Thymus (tissue), 11 donors: ENCODE measurements at regions not wholly inside any gene's neighbourhood (a gene's known extent, or its start where the extent isn't known, plus 50 kb on each side); places are given as distances from the start of the nearest gene placed in this dataset.
"Not testable (repeated sequence)": the region's sequence is repeated elsewhere in the genome, so short reads cannot be mapped to it uniquely, and the experiment has no call there.

Experiments used
- DNase-seq, 9 donors: peaks; one replicate each; pipeline ENCODE4 v3.0.0-alpha.2; 2013; ENCODE audit warnings: low spot score in 9 of 9, low read depth in 6 of 9, missing footprints in 1 of 9
- H3K27ac ChIP-seq, 2 donors: one replicate each; pipeline ENCODE4 v1.5.1; 2013; ENCODE audit warnings: control low read depth in 1 of 2, low read depth in 1 of 2, low read length in 1 of 2, mild to moderate bottlenecking in 1 of 2, moderate library complexity in 1 of 2
- H3K27me3 ChIP-seq, 2 donors: one replicate each; pipeline ENCODE4 v1.5.1; 2013; ENCODE audit warnings: low read length in 1 of 2; ENCODE audit not compliant: control insufficient read depth in 2 of 2, insufficient read depth in 1 of 2
- H3K36me3 ChIP-seq, 2 donors: one replicate each; pipeline ENCODE4 v1.5.1; 2013; ENCODE audit warnings: low read length in 1 of 2, mild to moderate bottlenecking in 1 of 2, moderate library complexity in 1 of 2; ENCODE audit not compliant: control insufficient read depth in 2 of 2, insufficient read depth in 2 of 2
- H3K4me1 ChIP-seq, 2 donors: one replicate each; pipeline ENCODE4 v1.5.1; 2013; ENCODE audit warnings: low read length in 2 of 2; ENCODE audit not compliant: control insufficient read depth in 2 of 2, insufficient read depth in 2 of 2
- H3K4me3 ChIP-seq, 2 donors: one replicate each; pipeline ENCODE4 v1.5.1; 2013; ENCODE audit warnings: low read length in 2 of 2, control low read depth in 1 of 2, mild to moderate bottlenecking in 1 of 2
- H3K9me3 ChIP-seq, 2 donors: one replicate each; pipeline ENCODE4 v1.5.1; 2013; ENCODE audit warnings: low read length in 1 of 2, mild to moderate bottlenecking in 1 of 2; ENCODE audit not compliant: control insufficient read depth in 2 of 2, insufficient read depth in 1 of 2
- WGBS: extraction: QIAGEN DNeasy Blood & Tissue Kit; methylation state at CpG from one replicate; pipeline ENCODE4 v1.1.7; 2013; 5-methylcytosine and 5-hydroxymethylcytosine counted together
- donor health status: healthy.

DNA sequence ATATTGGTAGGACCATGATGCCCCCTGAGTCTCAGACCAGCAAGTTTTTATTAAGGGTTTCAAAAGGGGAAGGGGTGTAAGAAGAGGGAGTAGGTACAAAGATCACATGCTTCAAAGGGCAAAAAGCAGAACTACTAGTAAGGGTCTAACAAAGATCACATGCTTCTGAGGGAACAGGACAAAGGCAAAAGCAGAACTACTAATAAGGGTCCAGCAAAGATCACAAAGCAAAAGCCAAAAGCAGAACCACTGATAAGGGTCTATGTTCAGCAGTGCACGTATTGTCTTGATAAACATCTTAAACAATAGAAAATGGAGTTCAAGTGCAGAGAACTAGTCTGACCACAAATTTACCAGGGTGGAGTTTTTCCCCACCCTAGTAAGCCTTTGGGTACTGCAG lies 151.3 kb downstream of the DEFB131A start:
- peaks cover 0 to 22% of the 10 kb centered on the region in 2 donors for H3K4me1 ChIP-seq
- H3K36me3 ChIP-seq, H3K27ac ChIP-seq, H3K4me3 ChIP-seq, H3K9me3 ChIP-seq, DNase-seq, H3K27me3 ChIP-seq: not testable (repeated sequence)
- WGBS: 37% methylated on average over 1 of the region's 1 CpG

- Histone ChIP-seq H3K36me3 (no peaks in the 10 kb centered on the region), H3K27ac (no peak overlapping the region), H3K4me1 (peaks cover 7 to 58% of the 10 kb centered on the region in 2 donors), H3K27me3 (no peaks in the 10 kb centered on the region), H3K9me3 (no peaks in the 10 kb centered on the region), H3K4me3 (no peak overlapping the region)
- no peak for DNase-seq
- WGBS: 98% methylated on average over 1 of the region's 1 CpG
These were observed 155.1 kb downstream of the DEFB131A start for GRCh38 chr4:9599266-9599665.

DNA sequence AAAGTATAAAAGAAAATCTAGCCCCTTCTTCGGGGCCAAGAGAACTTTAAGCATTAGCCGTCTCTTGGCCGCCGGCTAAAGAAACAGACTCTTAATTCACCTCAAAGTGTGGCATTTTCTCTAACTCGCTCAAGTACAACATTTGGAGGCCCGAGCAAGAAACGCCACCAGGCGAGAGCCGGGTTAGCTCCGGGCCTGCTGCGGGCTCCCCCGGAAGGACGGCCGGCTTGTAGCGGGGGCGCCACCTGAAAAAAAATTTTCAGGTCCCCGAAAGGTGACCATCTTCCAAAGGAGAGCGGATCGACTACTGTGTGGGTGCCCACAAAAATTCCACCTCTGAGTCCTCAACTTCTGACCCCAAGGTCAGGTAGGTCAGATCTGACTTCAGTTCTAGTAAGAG lies 156.0 kb downstream of the DEFB131A start:
- H3K9me3 ChIP-seq: no peaks in the 10 kb centered on the region
- no peaks in the 10 kb centered on the region for H3K36me3 ChIP-seq
- no peak overlapping the region for H3K4me3 ChIP-seq
- WGBS: 96% methylated on average over 19 of the region's 19 CpGs
- H3K27me3 ChIP-seq: no peaks in the 10 kb centered on the region
- DNase-seq: no peak
- no peak overlapping the region for H3K27ac ChIP-seq
- peaks cover 7 to 65% of the 10 kb centered on the region in 2 donors for H3K4me1 ChIP-seq

- H3K4me3 ChIP-seq: no peak overlapping the region
- no peak overlapping the region for H3K27ac ChIP-seq
- no peaks in the 10 kb centered on the region for H3K36me3 ChIP-seq
- peaks cover 12 to 70% of the 10 kb centered on the region in 2 donors for H3K4me1 ChIP-seq
- H3K27me3 ChIP-seq: no peaks in the 10 kb centered on the region
- no peak for DNase-seq
- 83% methylated on average over 18 of the region's 18 CpGs for WGBS
- no peaks in the 10 kb centered on the region for H3K9me3 ChIP-seq
These were observed 158.2 kb downstream of the DEFB131A start for GRCh38 chr4:9602389-9602914.

DNA sequence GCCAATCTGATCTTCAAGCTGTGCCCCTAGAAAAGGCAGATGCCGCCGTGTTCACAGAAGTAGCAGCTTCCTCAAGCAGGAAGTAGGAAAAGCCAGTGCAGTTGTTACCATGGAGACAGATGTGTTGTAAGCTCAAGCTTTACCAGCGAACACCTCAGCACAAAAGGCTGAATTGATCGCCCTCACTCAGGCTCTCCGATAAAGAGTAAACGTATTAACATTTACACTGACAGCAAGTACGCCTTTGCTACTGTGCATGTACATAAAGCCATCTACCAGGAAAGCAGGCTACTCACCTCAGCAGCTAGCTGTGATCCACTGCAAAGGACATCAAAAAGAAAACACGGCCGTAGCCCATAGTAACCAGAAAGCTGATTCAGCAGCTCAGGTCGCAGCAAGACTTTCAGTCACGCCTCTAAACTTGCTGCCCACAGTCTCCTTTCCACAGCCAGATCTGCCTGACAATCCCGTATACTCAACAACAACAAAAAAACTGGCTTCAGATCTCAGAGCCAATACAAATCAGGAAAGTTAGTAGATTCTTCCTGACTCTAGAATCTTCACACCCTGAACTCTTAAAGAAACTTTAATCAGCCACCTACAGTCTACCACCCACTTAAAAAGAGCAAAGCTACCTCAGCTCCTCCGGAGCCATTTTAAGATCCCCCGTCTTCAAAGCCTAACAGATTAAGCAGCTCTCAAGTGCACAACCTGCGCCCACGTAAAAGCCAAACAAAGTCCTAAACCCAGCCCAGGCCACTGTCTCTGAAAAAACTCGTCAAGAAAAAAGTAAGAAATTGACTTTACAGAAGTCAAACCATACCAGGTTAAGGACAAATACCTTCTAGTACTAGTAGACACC lies 160.0 kb downstream of the DEFB131A start:
- DNase-seq: peak in 8 of 9 donors; percentile 43 to 89 (median 75)
- H3K4me1 ChIP-seq: peaks cover 22 to 79% of the 10 kb centered on the region in 2 donors
- not testable (repeated sequence) for H3K36me3 ChIP-seq, H3K9me3 ChIP-seq, H3K27me3 ChIP-seq
- 20% methylated on average over 17 of the region's 17 CpGs for WGBS
- H3K4me3 ChIP-seq: peak overlapping the region; percentile 31 to 41
- peak overlapping the region; percentile 58 to 94 for H3K27ac ChIP-seq

GRCh38 chr4:9604893-9605190 lies 160.6 kb downstream of the DEFB131A start:
- H3K9me3 ChIP-seq, H3K36me3 ChIP-seq, H3K27me3 ChIP-seq: not testable (repeated sequence)
- Histone ChIP-seq H3K4me1 (peaks cover 22 to 83% of the 10 kb centered on the region in 2 donors), H3K27ac (peak overlapping the region; percentile 81 to 94), H3K4me3 (peak overlapping the region in 1 of 2 donors; percentile 41)
- peak in 1 of 9 donors; percentile 37 for DNase-seq
- 74% methylated on average over 5 of the region's 5 CpGs for WGBS

GRCh38 chr4:9608300-9608699 lies 164.1 kb downstream of the DEFB131A start:
- peaks cover 15 to 64% of the 10 kb centered on the region in 2 donors for H3K4me1 ChIP-seq

DNA sequence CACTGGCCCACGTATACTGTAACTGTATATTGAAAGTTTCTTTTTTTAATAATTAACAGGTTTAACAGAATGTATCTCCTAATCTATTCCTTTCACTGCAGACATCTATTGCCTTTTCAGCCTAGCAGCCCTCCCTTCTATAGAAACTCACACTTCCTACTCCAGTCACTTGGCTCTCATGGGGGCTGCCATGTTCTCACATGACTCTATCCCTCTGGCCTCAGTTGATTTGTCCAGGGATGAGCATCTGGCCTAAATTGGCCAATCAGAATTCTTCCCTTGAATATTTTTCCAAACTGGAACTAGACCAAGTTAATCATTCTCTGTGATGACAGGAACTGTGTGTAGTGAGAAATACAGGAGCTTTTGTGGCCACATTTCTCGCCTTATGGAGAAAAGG lies 166.1 kb downstream of the DEFB131A start:
- not testable (repeated sequence) for H3K4me3 ChIP-seq, DNase-seq, H3K9me3 ChIP-seq, H3K27ac ChIP-seq, H3K36me3 ChIP-seq, H3K27me3 ChIP-seq
- 96% methylated on average over 2 of the region's 2 CpGs for WGBS
- peaks cover 14 to 44% of the 10 kb centered on the region in 2 donors for H3K4me1 ChIP-seq

More at GRCh38 chr4:9608300-9608699, 164.1 kb downstream of the DEFB131A start:
- H3K27me3 ChIP-seq: no peaks in the 10 kb centered on the region
- H3K4me3 ChIP-seq: no peak overlapping the region
- peak in 4 of 9 donors; percentile 38 to 67 (median 50) for DNase-seq
- peak overlapping the region; percentile 5 to 79 for H3K27ac ChIP-seq
- 31% methylated on average over 4 of the region's 4 CpGs for WGBS
- H3K9me3 ChIP-seq: no peaks in the 10 kb centered on the region
- no peaks in the 10 kb centered on the region for H3K36me3 ChIP-seq

DNA sequence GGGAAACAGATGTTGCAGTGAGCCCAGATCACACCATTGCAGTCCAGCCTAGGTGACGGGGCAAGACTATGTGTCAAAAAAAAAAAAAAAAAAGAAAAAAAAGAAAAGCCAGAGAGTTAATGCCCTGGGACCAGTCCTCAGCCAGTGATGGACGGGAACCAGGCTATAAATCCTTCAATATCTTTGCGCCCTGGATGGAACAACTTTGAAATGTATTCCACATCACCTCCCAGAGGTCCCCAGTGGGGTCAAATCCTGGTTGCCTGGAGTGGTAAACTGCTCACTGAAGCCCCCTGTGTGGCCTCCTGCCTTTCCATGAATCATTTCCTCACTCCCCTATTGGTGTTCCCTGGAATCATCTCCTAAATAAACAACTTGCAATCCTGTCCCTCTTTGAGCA lies 166.9 kb downstream of the DEFB131A start:
- Histone ChIP-seq H3K4me3 (no peak overlapping the region), H3K4me1 (peaks cover 10 to 38% of the 10 kb centered on the region in 2 donors), H3K27ac (no peak overlapping the region), H3K36me3 (no peaks in the 10 kb centered on the region), H3K27me3 (no peaks in the 10 kb centered on the region), H3K9me3 (no peaks in the 10 kb centered on the region)
- WGBS: 51% methylated on average over 3 of the region's 3 CpGs
- no peak for DNase-seq
